Pancreas (tissue), 10 donors: ENCODE measurements at regions not wholly inside any gene's neighbourhood (a gene's known extent, or its start where the extent isn't known, plus 50 kb on each side); places are given as distances from the start of the nearest gene placed in this dataset.

Experiments
- ATAC-seq, 4 donors: fragments of 200-7000 bp; cut with Tn5 transposase; one replicate each; pipeline versions ENCODE4 v1.8.0 to v1.9.1; 2020; ENCODE audit warnings: mild to moderate bottlenecking in 4 of 4, moderate library complexity in 4 of 4
- DNase-seq, 6 donors: peaks; one replicate each; pipeline ENCODE4 v3.0.0-alpha.2; 2020
- FAIRE-seq: peaks from 2 replicates; lab custom pipeline; 2012; peaks lifted over from hg19 to GRCh38; lab: Jason Lieb, UNC
- H3K27ac ChIP-seq, 4 donors: fragments of 200-600 bp; sonication (generic); 1 replicate in 3 of 4; 2 replicates in 1 of 4; pipeline versions ENCODE4 v1.5.0 to v1.8.0; 2020
- H3K27me3 ChIP-seq, 4 donors: fragments of 200-600 bp; one replicate each; pipeline ENCODE4 v1.8.0; 2021
- H3K36me3 ChIP-seq, 3 donors: fragments of 200-600 bp; sonication (generic) in 1 of 3; one replicate each; pipeline versions ENCODE4 v1.5.0 to v1.8.0; 2020 to 2021
- H3K4me1 ChIP-seq, 3 donors: fragments of 200-600 bp; one replicate each; pipeline ENCODE4 v1.8.0; 2021
- H3K4me3 ChIP-seq, 4 donors: fragments of 200-600 bp; sonication (generic) in 2 of 4; one replicate each; pipeline versions ENCODE4 v1.5.0 to v1.8.0; 2020 to 2021
- H3K9me3 ChIP-seq, 4 donors: fragments of 200-600 bp; one replicate each; pipeline ENCODE4 v1.8.0; 2021
- CTCF ChIP-seq, 4 donors: fragments of 200-600 bp; sonication (generic) in 3 of 4; IDR thresholded peaks; one replicate each; pipeline versions ENCODE4 v1.5.0 to v1.8.0; 2021; ENCODE audit warnings: antibody characterized with exemption in 4 of 4
- WGBS, 2 donors: extraction: QIAGEN DNeasy Blood & Tissue Kit; methylation state at CpG; one replicate each; pipeline ENCODE4 v1.1.7; 2013; 5-methylcytosine and 5-hydroxymethylcytosine counted together
- intact Hi-C, 3 donors: fragments of 100-400 bp; cut with DNase I; formaldehyde crosslinking; loops; one replicate each; pipeline versions ENCODE4 v1.11.1 to v1.14.2; 2022
- donor health status: healthy with polysubstance abuse.
- donor health status: DM: no; HTN: no; CAD: no; lungs with moderate emphysema.
- donor health status: DM: no; HTN: no; CAD: no.
- donor health status: control.
- donor health status: control.
- donor health status: Bipolar disorder and iron deficiency.
- donor health status: DM: yes; HTN: yes; CAD: no.
- donor health status: DM: no; HTN: no; CAD: no.
- donor health status: DM: no; HTN: no; CAD: no.
- donor health status: DM: yes; HTN: yes; CAD: no.

DNA sequence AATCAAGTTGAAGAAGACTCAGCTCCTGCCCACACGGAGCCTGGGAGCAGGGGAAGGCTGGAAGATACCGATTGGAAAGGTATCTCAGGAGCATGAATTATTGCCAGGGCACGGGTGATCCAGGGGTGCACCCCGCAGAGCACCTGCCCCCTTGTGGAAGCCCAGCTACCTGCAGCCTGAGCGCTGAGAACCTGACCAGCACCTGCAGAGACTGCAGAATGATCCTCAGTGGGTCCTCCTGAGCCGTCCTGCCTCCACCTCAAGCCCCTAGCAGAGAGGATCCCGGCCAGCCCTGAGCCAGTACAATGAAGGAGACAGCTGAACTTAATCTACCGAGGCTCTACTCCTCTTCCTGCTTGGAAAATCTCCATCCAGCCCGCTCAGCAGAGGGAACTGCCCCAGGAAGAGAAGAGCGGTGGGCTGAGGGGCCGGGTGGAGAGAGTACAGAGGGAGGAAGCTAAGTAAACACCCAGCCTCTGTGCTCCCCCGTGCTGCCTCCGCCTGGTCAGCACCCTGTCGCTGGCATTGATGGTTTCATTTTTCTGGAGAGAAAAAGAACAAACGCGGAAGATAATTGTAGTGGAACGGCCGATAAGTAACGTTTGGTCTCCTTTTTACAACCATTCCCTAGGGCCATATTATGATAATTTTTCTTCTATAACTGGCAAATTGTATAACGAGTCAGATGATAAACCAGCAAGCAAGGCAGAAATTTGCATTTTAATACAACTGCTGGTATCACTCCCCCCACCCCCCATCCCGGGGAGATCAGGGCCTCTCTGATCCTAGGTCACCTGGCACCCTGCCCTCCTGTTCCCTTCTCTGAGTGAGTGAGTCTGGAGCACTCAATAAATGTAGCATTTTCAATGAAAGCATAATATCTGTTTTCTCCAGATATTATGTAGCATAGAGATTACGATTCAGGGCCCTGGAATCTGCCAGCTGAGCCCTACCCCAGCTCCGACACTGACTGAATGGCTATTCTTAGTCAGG is 204.5 kb upstream of the RPL38 start:
- no peak overlapping the region for H3K4me3 ChIP-seq

GRCh38 chr17:74001145-74001544 is 202.3 kb upstream of the RPL38 start:
- WGBS, 2 donors: 51 to 64% methylated on average over 5 of the region's 5 CpGs
- no peak for FAIRE-seq

More for the DNA sequence above, 204.5 kb upstream of the RPL38 start:
- Histone ChIP-seq H3K4me1 (no peaks in the 10 kb centered on the region), H3K9me3 (no peaks in the 10 kb centered on the region), H3K27me3 (no peaks in the 10 kb centered on the region), H3K36me3 (no peaks in the 10 kb centered on the region), H3K27ac (no peak overlapping the region)
- 30 to 31% methylated on average over 23 of the region's 23 CpGs for WGBS, 2 donors
- ATAC-seq (peak; percentile 85 to 93 (median 90)), FAIRE-seq (no peak), DNase-seq (peak; percentile 37 to 90 (median 75))
- peak; percentile 59 to 75 (median 72) for TF ChIP-seq CTCF (IDR thresholded peaks at IDR 0.05)
- intact Hi-C loops: no loop called here

GRCh38 chr17:74002241-74002640 is 201.2 kb upstream of the RPL38 start:
- 87 to 92% methylated on average over 5 of the region's 5 CpGs for WGBS, 2 donors
- no peaks in the 10 kb centered on the region for H3K9me3 ChIP-seq
- H3K36me3 ChIP-seq: no peaks in the 10 kb centered on the region
- intact Hi-C loops: no loop called here
- no peak for DNase-seq
- H3K4me3 ChIP-seq: no peak overlapping the region
- no peak for FAIRE-seq
- no peaks in the 10 kb centered on the region for H3K4me1 ChIP-seq
- H3K27me3 ChIP-seq: peaks cover 0 to 5% (median 0%) of the 10 kb centered on the region in 4 donors
- no peak overlapping the region for H3K27ac ChIP-seq
- ATAC-seq: no peak
- no peak for TF ChIP-seq CTCF (IDR thresholded peaks at IDR 0.05)

More at GRCh38 chr17:74001145-74001544, 202.3 kb upstream of the RPL38 start:
- Histone ChIP-seq H3K27ac (no peak overlapping the region), H3K4me1 (no peaks in the 10 kb centered on the region), H3K9me3 (no peaks in the 10 kb centered on the region), H3K36me3 (no peaks in the 10 kb centered on the region), H3K4me3 (no peak overlapping the region), H3K27me3 (peaks cover 0 to 5% (median 0%) of the 10 kb centered on the region in 4 donors)
- intact Hi-C loops: no loop called here
- ATAC-seq (no peak), DNase-seq (no peak)
- TF ChIP-seq CTCF (IDR thresholded peaks at IDR 0.05): no peak

DNA sequence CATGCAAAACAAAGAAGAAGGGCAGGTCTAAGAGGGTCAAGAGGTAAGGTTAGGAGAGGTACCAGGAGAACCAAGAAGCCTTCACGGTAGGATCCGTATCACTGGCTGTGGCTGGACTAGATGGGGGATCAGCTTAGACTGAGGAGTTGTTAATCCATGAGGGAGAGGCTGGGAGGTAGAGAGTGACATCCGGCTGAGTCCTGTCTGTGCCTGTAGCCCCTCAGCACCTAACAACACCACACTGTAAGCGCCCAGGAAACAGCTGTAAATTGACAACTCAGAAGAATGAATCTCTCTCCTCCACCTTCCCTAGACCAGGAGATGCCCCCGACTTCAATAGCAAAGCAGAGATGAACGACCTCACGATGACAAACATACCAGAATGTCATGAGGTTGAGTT is 199.4 kb upstream of the RPL38 start:
- ATAC-seq (no peak), FAIRE-seq (no peak), DNase-seq (no peak)
- H3K36me3 ChIP-seq: no peaks in the 10 kb centered on the region
- intact Hi-C loops: no loop called here
- no peaks in the 10 kb centered on the region for H3K9me3 ChIP-seq
- H3K27me3 ChIP-seq: peaks cover 0 to 16% (median 0%) of the 10 kb centered on the region in 4 donors
- no peak overlapping the region for H3K4me3 ChIP-seq
- 55 to 70% methylated on average over 7 of the region's 7 CpGs for WGBS, 2 donors
- no peaks in the 10 kb centered on the region for H3K4me1 ChIP-seq
- no peak for TF ChIP-seq CTCF (IDR thresholded peaks at IDR 0.05)
- H3K27ac ChIP-seq: no peak overlapping the region

DNA sequence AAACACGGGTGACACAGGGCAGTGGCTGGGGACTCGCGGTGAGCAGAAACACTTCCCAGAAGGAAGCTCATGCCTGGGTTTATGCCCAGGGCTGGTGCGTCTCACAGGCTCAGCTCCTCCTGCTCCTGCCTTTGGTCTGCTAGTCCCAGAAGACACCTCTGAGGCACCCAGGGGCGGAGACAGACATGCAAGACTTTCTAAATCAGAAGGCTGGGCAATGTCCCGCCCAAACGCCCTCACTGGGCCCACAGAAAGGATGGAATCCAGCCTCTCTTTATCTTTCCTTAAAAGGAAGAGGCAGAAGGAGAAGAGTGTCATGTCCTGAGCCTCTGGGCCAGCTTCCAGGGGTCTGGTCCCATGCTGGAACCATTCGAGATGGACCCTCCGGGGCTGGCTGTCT is 197.7 kb upstream of the RPL38 start:
- no peak for DNase-seq
- no peak overlapping the region for H3K4me3 ChIP-seq
- no peak for TF ChIP-seq CTCF (IDR thresholded peaks at IDR 0.05)
- H3K4me1 ChIP-seq: no peaks in the 10 kb centered on the region
- no peaks in the 10 kb centered on the region for H3K9me3 ChIP-seq
- 48 to 50% methylated on average over 9 of the region's 9 CpGs for WGBS, 2 donors
- H3K36me3 ChIP-seq: no peaks in the 10 kb centered on the region
- H3K27ac ChIP-seq: no peak overlapping the region
- no peak for ATAC-seq
- peaks cover 0 to 16% (median 0%) of the 10 kb centered on the region in 4 donors for H3K27me3 ChIP-seq
- intact Hi-C loops: no loop called here
- no peak for FAIRE-seq
